ENCODE measurements at regions not wholly inside any gene's neighbourhood (a gene's known extent, or its start where the extent isn't known, plus 50 kb on each side); places are given as distances from the start of the nearest gene placed in this dataset.

GRCh38 chr9:84573083-84573482 lies 96.4 kb upstream of the NTRK2 start:
- no peak for DNase-seq
- Histone ChIP-seq H3K27ac (ENCODE audit: low read length) (no peak overlapping the region), H3K9me3 (no peaks in the 10 kb centered on the region), H3K4me1 (ENCODE audit: control insufficient read depth in 1 of 2, extremely low read depth in 1 of 2, insufficient read depth in 2 of 2, low read length in 2 of 2) (no peaks in the 10 kb centered on the region), H3K36me3 (ENCODE audit: control insufficient read depth in 2 of 2, extremely low read depth in 1 of 2, insufficient read depth in 1 of 2, low read length in 1 of 2) (no peaks in the 10 kb centered on the region), H3K4me3 (ENCODE audit: control insufficient read depth in 1 of 2, extremely low read depth in 1 of 2, low read length in 1 of 2) (no peak overlapping the region), H3K27me3 (replicated peaks in 1 of 2; ENCODE audit: control insufficient read depth in 2 of 2, extremely low read depth in 1 of 2, insufficient read depth in 2 of 2, low read length in 1 of 2) (no peaks in the 10 kb centered on the region)
- ChIA-PET CTCF (no interaction called here), POLR2A (no interaction called here)
- no peak overlapping the region for H3K27ac Mint-ChIP-seq
- H3K4me1 Mint-ChIP-seq = no peaks in the 10 kb centered on the region
- no peak for ATAC-seq (replicated peaks in 1 of 4)
- 85% methylated on average over 2 of the region's 4 CpGs for WGBS (ENCODE audit: insufficient coverage)
- H3K9me3 Mint-ChIP-seq = peaks cover 0 to 6% (median 3%) of the 10 kb centered on the region in 3 donors
- no peak overlapping the region for H3K4me3 Mint-ChIP-seq
- peaks cover 2 to 18% of the 10 kb centered on the region in 2 donors for H3K27me3 Mint-ChIP-seq
- no peaks in the 10 kb centered on the region for H3K36me3 Mint-ChIP-seq

- no peak overlapping the region for H3K27ac ChIP-seq (ENCODE audit: low read length)
- Mint-ChIP-seq H3K4me1 (no peaks in the 10 kb centered on the region), H3K27me3 (peaks cover 2 to 16% of the 10 kb centered on the region in 2 donors), H3K4me3 (no peak overlapping the region), H3K9me3 (peaks cover 0 to 8% (median 4%) of the 10 kb centered on the region in 3 donors), H3K36me3 (no peaks in the 10 kb centered on the region), H3K27ac (no peak overlapping the region)
- H3K27me3 ChIP-seq (replicated peaks in 1 of 2; ENCODE audit: control insufficient read depth in 2 of 2, extremely low read depth in 1 of 2, insufficient read depth in 2 of 2, low read length in 1 of 2) = no peaks in the 10 kb centered on the region
- ATAC-seq (replicated peaks in 1 of 4) (no peak), DNase-seq (no peak)
- H3K9me3 ChIP-seq = no peaks in the 10 kb centered on the region
- no peaks in the 10 kb centered on the region for H3K36me3 ChIP-seq (ENCODE audit: control insufficient read depth in 2 of 2, extremely low read depth in 1 of 2, insufficient read depth in 1 of 2, low read length in 1 of 2)
- no peaks in the 10 kb centered on the region for H3K4me1 ChIP-seq (ENCODE audit: control insufficient read depth in 1 of 2, extremely low read depth in 1 of 2, insufficient read depth in 2 of 2, low read length in 2 of 2)
- ChIA-PET POLR2A (no interaction called here), CTCF (no interaction called here)
- no peak overlapping the region for H3K4me3 ChIP-seq (ENCODE audit: control insufficient read depth in 1 of 2, extremely low read depth in 1 of 2, low read length in 1 of 2)
- 75% methylated on average over 2 of the region's 4 CpGs for WGBS (ENCODE audit: insufficient coverage)
Measured at GRCh38 chr9:84575705-84576104, 93.8 kb upstream of the NTRK2 start.

GRCh38 chr9:84583866-84584265 lies 85.7 kb upstream of the NTRK2 start:
- H3K36me3 Mint-ChIP-seq = no peaks in the 10 kb centered on the region
- no peak for DNase-seq
- POLR2A ChIA-PET = no interaction called here
- no peaks in the 10 kb centered on the region for H3K4me1 ChIP-seq (ENCODE audit: control insufficient read depth in 1 of 2, extremely low read depth in 1 of 2, insufficient read depth in 2 of 2, low read length in 2 of 2)
- CTCF ChIA-PET = no interaction called here
- no peak overlapping the region for H3K4me3 ChIP-seq (ENCODE audit: control insufficient read depth in 1 of 2, extremely low read depth in 1 of 2, low read length in 1 of 2)
- no peaks in the 10 kb centered on the region for H3K4me1 Mint-ChIP-seq
- H3K4me3 Mint-ChIP-seq = no peak overlapping the region
- no peaks in the 10 kb centered on the region for H3K27me3 Mint-ChIP-seq
- H3K36me3 ChIP-seq (ENCODE audit: control insufficient read depth in 2 of 2, extremely low read depth in 1 of 2, insufficient read depth in 1 of 2, low read length in 1 of 2) = no peaks in the 10 kb centered on the region
- H3K9me3 Mint-ChIP-seq = no peaks in the 10 kb centered on the region
- H3K27me3 ChIP-seq (replicated peaks in 1 of 2; ENCODE audit: control insufficient read depth in 2 of 2, extremely low read depth in 1 of 2, insufficient read depth in 2 of 2, low read length in 1 of 2) = peaks cover 0 to 7% of the 10 kb centered on the region in 2 experiments
- WGBS (ENCODE audit: insufficient coverage) = no CpG with 5 or more reads among the region's 2 CpGs
- H3K9me3 ChIP-seq = no peaks in the 10 kb centered on the region
- no peak overlapping the region for H3K27ac Mint-ChIP-seq
- H3K27ac ChIP-seq (ENCODE audit: low read length) = no peak overlapping the region
- no peak for ATAC-seq (replicated peaks in 1 of 4)

GRCh38 chr9:84586662-84587061 lies 82.9 kb upstream of the NTRK2 start:
- Mint-ChIP-seq H3K4me3 (no peak overlapping the region), H3K4me1 (no peaks in the 10 kb centered on the region), H3K27me3 (peaks cover 0 to 2% of the 10 kb centered on the region in 2 donors), H3K27ac (no peak overlapping the region), H3K36me3 (no peaks in the 10 kb centered on the region), H3K9me3 (no peaks in the 10 kb centered on the region)
- Histone ChIP-seq H3K36me3 (ENCODE audit: control insufficient read depth in 2 of 2, extremely low read depth in 1 of 2, insufficient read depth in 1 of 2, low read length in 1 of 2) (no peaks in the 10 kb centered on the region), H3K9me3 (no peaks in the 10 kb centered on the region), H3K4me3 (ENCODE audit: control insufficient read depth in 1 of 2, extremely low read depth in 1 of 2, low read length in 1 of 2) (no peak overlapping the region), H3K27me3 (replicated peaks in 1 of 2; ENCODE audit: control insufficient read depth in 2 of 2, extremely low read depth in 1 of 2, insufficient read depth in 2 of 2, low read length in 1 of 2) (peaks cover 0 to 7% of the 10 kb centered on the region in 2 experiments), H3K4me1 (ENCODE audit: control insufficient read depth in 1 of 2, extremely low read depth in 1 of 2, insufficient read depth in 2 of 2, low read length in 2 of 2) (no peaks in the 10 kb centered on the region), H3K27ac (ENCODE audit: low read length) (no peak overlapping the region)
- ATAC-seq (replicated peaks in 1 of 4) = no peak
- DNase-seq = no peak
- WGBS (ENCODE audit: insufficient coverage) = no CpG with 5 or more reads among the region's 3 CpGs
- ChIA-PET CTCF (no interaction called here), POLR2A (no interaction called here)

- Mint-ChIP-seq H3K4me1 (no peaks in the 10 kb centered on the region), H3K4me3 (no peak overlapping the region), H3K27ac (no peak overlapping the region), H3K27me3 (peaks cover 2 to 3% of the 10 kb centered on the region in 2 donors), H3K36me3 (no peaks in the 10 kb centered on the region), H3K9me3 (no peaks in the 10 kb centered on the region)
- Histone ChIP-seq H3K27me3 (replicated peaks in 1 of 2; ENCODE audit: control insufficient read depth in 2 of 2, extremely low read depth in 1 of 2, insufficient read depth in 2 of 2, low read length in 1 of 2) (peaks cover 0 to 7% of the 10 kb centered on the region in 2 experiments), H3K9me3 (no peaks in the 10 kb centered on the region), H3K36me3 (ENCODE audit: control insufficient read depth in 2 of 2, extremely low read depth in 1 of 2, insufficient read depth in 1 of 2, low read length in 1 of 2) (no peaks in the 10 kb centered on the region), H3K4me1 (ENCODE audit: control insufficient read depth in 1 of 2, extremely low read depth in 1 of 2, insufficient read depth in 2 of 2, low read length in 2 of 2) (no peaks in the 10 kb centered on the region), H3K4me3 (ENCODE audit: control insufficient read depth in 1 of 2, extremely low read depth in 1 of 2, low read length in 1 of 2) (no peak overlapping the region), H3K27ac (ENCODE audit: low read length) (no peak overlapping the region)
- ATAC-seq (replicated peaks in 1 of 4) = no peak
- no CpG with 5 or more reads among the region's 3 CpGs for WGBS (ENCODE audit: insufficient coverage)
- DNase-seq = no peak
- ChIA-PET CTCF (no interaction called here), POLR2A (no interaction called here)
Measured at GRCh38 chr9:84587153-84587552, 82.4 kb upstream of the NTRK2 start.

- H3K27me3 Mint-ChIP-seq = peaks cover 2 to 3% of the 10 kb centered on the region in 2 donors
- H3K4me1 ChIP-seq (ENCODE audit: control insufficient read depth in 1 of 2, extremely low read depth in 1 of 2, insufficient read depth in 2 of 2, low read length in 2 of 2) = no peaks in the 10 kb centered on the region
- DNase-seq = no peak
- H3K36me3 ChIP-seq (ENCODE audit: control insufficient read depth in 2 of 2, extremely low read depth in 1 of 2, insufficient read depth in 1 of 2, low read length in 1 of 2) = no peaks in the 10 kb centered on the region
- no peak overlapping the region for H3K4me3 ChIP-seq (ENCODE audit: control insufficient read depth in 1 of 2, extremely low read depth in 1 of 2, low read length in 1 of 2)
- H3K4me1 Mint-ChIP-seq = no peaks in the 10 kb centered on the region
- H3K27ac Mint-ChIP-seq = no peak overlapping the region
- H3K4me3 Mint-ChIP-seq = no peak overlapping the region
- POLR2A ChIA-PET = no interaction called here
- H3K9me3 ChIP-seq = no peaks in the 10 kb centered on the region
- no CpG with 5 or more reads among the region's 1 CpG for WGBS (ENCODE audit: insufficient coverage)
- no peak for ATAC-seq (replicated peaks in 1 of 4)
- no peaks in the 10 kb centered on the region for H3K36me3 Mint-ChIP-seq
- CTCF ChIA-PET = no interaction called here
- peaks cover 0 to 7% (median 0%) of the 10 kb centered on the region in 3 donors for H3K9me3 Mint-ChIP-seq
- H3K27me3 ChIP-seq (replicated peaks in 1 of 2; ENCODE audit: control insufficient read depth in 2 of 2, extremely low read depth in 1 of 2, insufficient read depth in 2 of 2, low read length in 1 of 2) = peaks cover 0 to 7% of the 10 kb centered on the region in 2 experiments
- no peak overlapping the region for H3K27ac ChIP-seq (ENCODE audit: low read length)
Measured at GRCh38 chr9:84589542-84589941, 80.0 kb upstream of the NTRK2 start.

GRCh38 chr9:84590706-84591105 lies 78.8 kb upstream of the NTRK2 start:
- Mint-ChIP-seq H3K4me3 (no peak overlapping the region), H3K9me3 (peaks cover 0 to 11% (median 0%) of the 10 kb centered on the region in 3 donors), H3K36me3 (no peaks in the 10 kb centered on the region), H3K27ac (no peak overlapping the region), H3K27me3 (peaks cover 2 to 3% of the 10 kb centered on the region in 2 donors), H3K4me1 (no peaks in the 10 kb centered on the region)
- ATAC-seq (replicated peaks in 1 of 4) (no peak), DNase-seq (no peak)
- CTCF ChIA-PET = no interaction called here
- no peak overlapping the region for H3K27ac ChIP-seq (ENCODE audit: low read length)
- no peaks in the 10 kb centered on the region for H3K36me3 ChIP-seq (ENCODE audit: control insufficient read depth in 2 of 2, extremely low read depth in 1 of 2, insufficient read depth in 1 of 2, low read length in 1 of 2)
- H3K4me3 ChIP-seq (ENCODE audit: control insufficient read depth in 1 of 2, extremely low read depth in 1 of 2, low read length in 1 of 2) = no peak overlapping the region
- peaks cover 0 to 6% of the 10 kb centered on the region in 2 experiments for H3K27me3 ChIP-seq (replicated peaks in 1 of 2; ENCODE audit: control insufficient read depth in 2 of 2, extremely low read depth in 1 of 2, insufficient read depth in 2 of 2, low read length in 1 of 2)
- H3K4me1 ChIP-seq (ENCODE audit: control insufficient read depth in 1 of 2, extremely low read depth in 1 of 2, insufficient read depth in 2 of 2, low read length in 2 of 2) = no peaks in the 10 kb centered on the region
- H3K9me3 ChIP-seq = no peaks in the 10 kb centered on the region
- POLR2A ChIA-PET = no interaction called here
- WGBS (ENCODE audit: insufficient coverage) = no CpG with 5 or more reads among the region's 4 CpGs
